ENCODE measurements at regions not wholly inside any gene's neighbourhood (a gene's known extent, or its start where the extent isn't known, plus 50 kb on each side); places are given as distances from the start of the nearest gene placed in this dataset.

- no peak for TF ChIP-seq POLR2AphosphoS5 (IDR thresholded peaks at IDR 0.05)
- TF ChIP-seq CTCF (IDR thresholded peaks at IDR 0.05; ENCODE audit: poor library complexity, severe bottlenecking) = no peak
- no peak for TF ChIP-seq RAD21 (conservative IDR thresholded peaks at IDR 0.05)
- TF ChIP-seq EZH2 (IDR thresholded peaks at IDR 0.05; ENCODE audit: borderline replicate concordance, insufficient read depth, low read length, poor library complexity, severe bottlenecking) = no peak
- TF ChIP-seq MXI1 (conservative IDR thresholded peaks at IDR 0.05; ENCODE audit: poor library complexity, severe bottlenecking) = no peak
- no peak for TF ChIP-seq REST (IDR thresholded peaks at IDR 0.05; ENCODE audit: borderline replicate concordance)
- no peak for TF ChIP-seq TAF1 (IDR thresholded peaks at IDR 0.05; ENCODE audit: low read depth)
- TF ChIP-seq EP300 (conservative IDR thresholded peaks at IDR 0.05; ENCODE audit: poor library complexity, severe bottlenecking) = no peak
- TF ChIP-seq SMC3 (conservative IDR thresholded peaks at IDR 0.05; ENCODE audit: poor library complexity) = no peak
- Histone ChIP-seq H3K9ac (ENCODE audit: low read length) (no peak overlapping the region), H3K27me3 (ENCODE audit: insufficient read depth, low read depth, low read length) (no peaks in the 10 kb centered on the region), H3K36me3 (ENCODE audit: insufficient read depth, low read length) (no peaks in the 10 kb centered on the region), H2AFZ (ENCODE audit: low read depth, low read length) (no peak overlapping the region), H3K9me2 (ENCODE audit: insufficient read depth, low read length) (no peaks in the 10 kb centered on the region), H3K27ac (ENCODE audit: low read length) (no peak overlapping the region), H3K79me2 (replicated peaks; ENCODE audit: insufficient read depth, low read length) (no peaks in the 10 kb centered on the region), H3K4me2 (ENCODE audit: low read length) (no peak overlapping the region), H4K20me1 (ENCODE audit: insufficient read depth) (no peaks in the 10 kb centered on the region), H3K4me3 (ENCODE audit: low read length) (no peak overlapping the region), H3K9me3 (ENCODE audit: low read length) (no peaks in the 10 kb centered on the region), H3F3A (ENCODE audit: insufficient read depth, low read length, poor library complexity, severe bottlenecking) (no peaks in the 10 kb centered on the region)
Measured at GRCh38 chr13:56216221-56216620, 924.5 kb upstream of the PRR20A start.

- Histone ChIP-seq H3K27me3 (ENCODE audit: insufficient read depth, low read depth, low read length) (no peaks in the 10 kb centered on the region), H3K79me2 (replicated peaks; ENCODE audit: insufficient read depth, low read length) (no peaks in the 10 kb centered on the region), H3K4me2 (ENCODE audit: low read length) (no peak overlapping the region), H3K4me3 (ENCODE audit: low read length) (no peak overlapping the region), H3K9ac (ENCODE audit: low read length) (no peak overlapping the region), H3K9me2 (ENCODE audit: insufficient read depth, low read length) (no peaks in the 10 kb centered on the region), H2AFZ (ENCODE audit: low read depth, low read length) (no peak overlapping the region), H3K27ac (ENCODE audit: low read length) (no peak overlapping the region), H3K9me3 (ENCODE audit: low read length) (no peaks in the 10 kb centered on the region), H3K36me3 (ENCODE audit: insufficient read depth, low read length) (no peaks in the 10 kb centered on the region), H3F3A (ENCODE audit: insufficient read depth, low read length, poor library complexity, severe bottlenecking) (no peaks in the 10 kb centered on the region), H4K20me1 (ENCODE audit: insufficient read depth) (no peaks in the 10 kb centered on the region)
- no peak for TF ChIP-seq MXI1 (conservative IDR thresholded peaks at IDR 0.05; ENCODE audit: poor library complexity, severe bottlenecking)
- TF ChIP-seq EZH2 (IDR thresholded peaks at IDR 0.05; ENCODE audit: borderline replicate concordance, insufficient read depth, low read length, poor library complexity, severe bottlenecking) = no peak
- no peak for TF ChIP-seq SMC3 (conservative IDR thresholded peaks at IDR 0.05; ENCODE audit: poor library complexity)
- no peak for TF ChIP-seq POLR2AphosphoS5 (IDR thresholded peaks at IDR 0.05)
- TF ChIP-seq REST (IDR thresholded peaks at IDR 0.05; ENCODE audit: borderline replicate concordance) = no peak
- no peak for TF ChIP-seq EP300 (conservative IDR thresholded peaks at IDR 0.05; ENCODE audit: poor library complexity, severe bottlenecking)
- no peak for TF ChIP-seq RAD21 (conservative IDR thresholded peaks at IDR 0.05)
- TF ChIP-seq CTCF (IDR thresholded peaks at IDR 0.05; ENCODE audit: poor library complexity, severe bottlenecking) = no peak
- TF ChIP-seq TAF1 (IDR thresholded peaks at IDR 0.05; ENCODE audit: low read depth) = no peak
Measured at GRCh38 chr13:56247692-56248091, 893.0 kb upstream of the PRR20A start.
